ENCODE measurements at regions not wholly inside any gene's neighbourhood (a gene's known extent, or its start where the extent isn't known, plus 50 kb on each side); places are given as distances from the start of the nearest gene placed in this dataset.
"Not testable (repeated sequence)": the region's sequence is repeated elsewhere in the genome, so short reads cannot be mapped to it uniquely, and the experiment has no call there.

- DNase-seq, ATAC-seq: not testable (repeated sequence)
These were observed 62.2 kb upstream of the ANKRD55 start for GRCh38 chr5:56295311-56295710.

- DNase-seq (no peak), ATAC-seq (no peak)
These were observed 61.2 kb upstream of the ANKRD55 start for GRCh38 chr5:56294354-56294753.

- DNase-seq, ATAC-seq: not testable (repeated sequence)
These were observed 59.7 kb upstream of the ANKRD55 start for GRCh38 chr5:56292874-56293273.

- DNase-seq (no peak), ATAC-seq (no peak)
These were observed 58.7 kb upstream of the ANKRD55 start for GRCh38 chr5:56291661-56292374.

- DNase-seq (no peak), ATAC-seq (no peak)
These were observed 58.0 kb upstream of the ANKRD55 start for GRCh38 chr5:56291079-56291643.

GRCh38 chr5:56290378-56291078 lies 57.4 kb upstream of the ANKRD55 start:
- ATAC-seq (no peak), DNase-seq (no peak)

GRCh38 chr5:56289602-56289987 lies 56.5 kb upstream of the ANKRD55 start:
- DNase-seq = no peak
- ATAC-seq = no peak

- ATAC-seq = no peak
- no peak for DNase-seq
These were observed 55.9 kb upstream of the ANKRD55 start for GRCh38 chr5:56288873-56289601.

GRCh38 chr5:56286015-56286884 lies 53.1 kb upstream of the ANKRD55 start:
- ATAC-seq (no peak), DNase-seq (no peak)

- DNase-seq (no peak), ATAC-seq (no peak)
These were observed 49.8 kb upstream of the ANKRD55 start for GRCh38 chr5:56282951-56283350.

Data from stimulated activated naive CD8-positive, alpha-beta T cell treated with anti-CD3 and anti-CD28 coated beads, Interleukin-15, Interleukin-2, amounts not matched to agents 100 U/mL and 50 U/mL, for 24 hours (primary cell).